WTC11 (cell line): ENCODE measurements at regions not wholly inside any gene's neighbourhood (a gene's known extent, or its start where the extent isn't known, plus 50 kb on each side); places are given as distances from the start of the nearest gene placed in this dataset.

Experiments used
- ATAC-seq: fragments of 200-7000 bp; cut with Tn5 transposase; 2 replicates; pipeline ENCODE4 v1.10.0; 2021; ENCODE audit warnings: mild to moderate bottlenecking, moderate library complexity
- CTCF ChIA-PET: fragments of 300-600 bp; sonication (Branson Sonifier 250); formaldehyde crosslinking; loops from one replicate; lab custom pipeline; 2021; ENCODE audit warnings: antibody characterized with exemption; lab: Charles Lee
- POLR2A ChIA-PET: fragments of 350-600 bp; sonication (Branson Sonifier 250); formaldehyde crosslinking; loops from one replicate; lab custom pipeline; 2021; ENCODE audit warnings: antibody characterized with exemption; lab: Charles Lee
- DNase-seq: peaks from one replicate; pipeline ENCODE4 v3.0.0; 2021; ENCODE audit warnings: low spot score
- H3K27ac Mint-ChIP-seq: 2 replicates; pipeline ENCODE4 v1.8.0; 2021; ENCODE audit warnings: mixed read lengths
- H3K27me3 Mint-ChIP-seq: 2 replicates; pipeline ENCODE4 v1.8.0; 2021; ENCODE audit warnings: low read depth, mild to moderate bottlenecking, moderate library complexity, mixed read lengths
- H3K36me3 Mint-ChIP-seq: 2 replicates; pipeline ENCODE4 v1.8.0; 2021; ENCODE audit warnings: mixed read lengths
- H3K4me1 Mint-ChIP-seq: 2 replicates; pipeline ENCODE4 v1.8.0; 2022; ENCODE audit warnings: mixed read lengths
- H3K4me3 Mint-ChIP-seq: 2 replicates; pipeline ENCODE4 v1.8.0; 2021; ENCODE audit warnings: mild to moderate bottlenecking, moderate library complexity, mixed read lengths
- H3K9me3 Mint-ChIP-seq: 2 replicates; pipeline ENCODE4 v1.8.0; 2021; ENCODE audit warnings: mixed read lengths
- E2F5 ChIP-seq: sonication (generic); formaldehyde crosslinking; IDR thresholded peaks from 2 replicates; pipeline ENCODE4 v1.8.1; 2022; ENCODE audit warnings: mild to moderate bottlenecking, moderate library complexity, missing genetic modification reagents
- FOXJ3 ChIP-seq: sonication (generic); formaldehyde crosslinking; IDR thresholded peaks from 2 replicates; pipeline ENCODE4 v1.9.0; 2021; ENCODE audit warnings: missing genetic modification reagents, mild to moderate bottlenecking, borderline replicate concordance
- NFATC4 ChIP-seq: fragments of 250-450 bp; sonication (Bioruptor Pico); IDR thresholded peaks from 2 replicates; pipeline ENCODE4 v1.9.0; 2021; ENCODE audit warnings: mild to moderate bottlenecking
- NFYB ChIP-seq: sonication (generic); formaldehyde crosslinking; conservative IDR thresholded peaks from 2 replicates; pipeline ENCODE4 v1.8.0; 2022; ENCODE audit warnings: low read depth, missing genetic modification reagents
- OVOL2 ChIP-seq: fragments of 250-450 bp; sonication (Bioruptor Pico); IDR thresholded peaks from 2 replicates; pipeline ENCODE4 v1.9.0; 2021; ENCODE audit warnings: mild to moderate bottlenecking, borderline replicate concordance
- RELA ChIP-seq: sonication (generic); formaldehyde crosslinking; IDR thresholded peaks from 2 replicates; pipeline ENCODE4 v1.8.1; 2022; ENCODE audit warnings: missing genetic modification reagents, mild to moderate bottlenecking, borderline replicate concordance
- TEAD4 ChIP-seq: sonication (generic); formaldehyde crosslinking; IDR thresholded peaks from 2 replicates; pipeline ENCODE4 v1.8.0; 2022; ENCODE audit warnings: mild to moderate bottlenecking, missing genetic modification reagents
- ZNF138 ChIP-seq: sonication (generic); formaldehyde crosslinking; conservative IDR thresholded peaks from 2 replicates; pipeline ENCODE4 v1.8.1; 2022; ENCODE audit warnings: mild to moderate bottlenecking, moderate library complexity, missing genetic modification reagents
- ZNF232 ChIP-seq: sonication (generic); formaldehyde crosslinking; IDR thresholded peaks from 2 replicates; pipeline ENCODE4 v1.8.0; 2022; ENCODE audit warnings: mild to moderate bottlenecking, missing genetic modification reagents
- ZNF416 ChIP-seq: fragments of 250-450 bp; sonication (Bioruptor Pico); IDR thresholded peaks from 2 replicates; pipeline ENCODE4 v1.9.0; 2021; ENCODE audit warnings: mild to moderate bottlenecking, inconsistent platforms
- ZSCAN18 ChIP-seq: fragments of 250-450 bp; sonication (Bioruptor Pico); IDR thresholded peaks from 2 replicates; pipeline ENCODE4 v2.1.2; 2022; ENCODE audit warnings: mild to moderate bottlenecking, moderate library complexity
- TF ChIP-seq, protein P1 (sequence below): fragments of 250-450 bp; sonication (Bioruptor Pico); IDR thresholded peaks from 2 replicates; pipeline ENCODE4 v1.9.0; 2021; ENCODE audit warnings: mild to moderate bottlenecking, borderline replicate concordance
- TF ChIP-seq, protein P2 (sequence below): sonication (generic); formaldehyde crosslinking; IDR thresholded peaks from 2 replicates; pipeline ENCODE4 v1.8.1; 2022; ENCODE audit warnings: low read depth, mild to moderate bottlenecking, moderate library complexity, missing genetic modification reagents, borderline replicate concordance
- TF ChIP-seq, protein P3 (sequence below): sonication (generic); formaldehyde crosslinking; conservative IDR thresholded peaks from 2 replicates; pipeline ENCODE4 v1.8.1; 2022; ENCODE audit warnings: mild to moderate bottlenecking, missing genetic modification reagents
- TF ChIP-seq, protein P4 (sequence below): sonication (generic); formaldehyde crosslinking; IDR thresholded peaks from 2 replicates; pipeline ENCODE4 v1.8.1; 2022; ENCODE audit warnings: missing genetic modification reagents, borderline replicate concordance
- TF ChIP-seq, protein P5 (sequence below): sonication (generic); formaldehyde crosslinking; IDR thresholded peaks from 2 replicates; pipeline ENCODE4 v1.8.0; 2023; ENCODE audit warnings: missing genetic modification reagents, mild to moderate bottlenecking, borderline replicate concordance
- TF ChIP-seq, protein P6 (sequence below): sonication (generic); formaldehyde crosslinking; IDR thresholded peaks from 2 replicates; pipeline ENCODE4 v1.8.0; 2023; ENCODE audit warnings: missing genetic modification reagents
- TF ChIP-seq, protein P7 (sequence below): fragments of 250-450 bp; sonication (Bioruptor Pico); IDR thresholded peaks from 2 replicates; pipeline ENCODE4 v1.9.0; 2021; ENCODE audit warnings: mild to moderate bottlenecking

GRCh38 chr21:38905752-38906151, 100.0 kb downstream of the ETS2 start:
- H3K27ac Mint-ChIP-seq: no peak overlapping the region
- peaks cover 17% of the 10 kb centered on the region for H3K9me3 Mint-ChIP-seq
- no peak overlapping the region for H3K4me3 Mint-ChIP-seq
- TF ChIP-seq, protein P1, sequence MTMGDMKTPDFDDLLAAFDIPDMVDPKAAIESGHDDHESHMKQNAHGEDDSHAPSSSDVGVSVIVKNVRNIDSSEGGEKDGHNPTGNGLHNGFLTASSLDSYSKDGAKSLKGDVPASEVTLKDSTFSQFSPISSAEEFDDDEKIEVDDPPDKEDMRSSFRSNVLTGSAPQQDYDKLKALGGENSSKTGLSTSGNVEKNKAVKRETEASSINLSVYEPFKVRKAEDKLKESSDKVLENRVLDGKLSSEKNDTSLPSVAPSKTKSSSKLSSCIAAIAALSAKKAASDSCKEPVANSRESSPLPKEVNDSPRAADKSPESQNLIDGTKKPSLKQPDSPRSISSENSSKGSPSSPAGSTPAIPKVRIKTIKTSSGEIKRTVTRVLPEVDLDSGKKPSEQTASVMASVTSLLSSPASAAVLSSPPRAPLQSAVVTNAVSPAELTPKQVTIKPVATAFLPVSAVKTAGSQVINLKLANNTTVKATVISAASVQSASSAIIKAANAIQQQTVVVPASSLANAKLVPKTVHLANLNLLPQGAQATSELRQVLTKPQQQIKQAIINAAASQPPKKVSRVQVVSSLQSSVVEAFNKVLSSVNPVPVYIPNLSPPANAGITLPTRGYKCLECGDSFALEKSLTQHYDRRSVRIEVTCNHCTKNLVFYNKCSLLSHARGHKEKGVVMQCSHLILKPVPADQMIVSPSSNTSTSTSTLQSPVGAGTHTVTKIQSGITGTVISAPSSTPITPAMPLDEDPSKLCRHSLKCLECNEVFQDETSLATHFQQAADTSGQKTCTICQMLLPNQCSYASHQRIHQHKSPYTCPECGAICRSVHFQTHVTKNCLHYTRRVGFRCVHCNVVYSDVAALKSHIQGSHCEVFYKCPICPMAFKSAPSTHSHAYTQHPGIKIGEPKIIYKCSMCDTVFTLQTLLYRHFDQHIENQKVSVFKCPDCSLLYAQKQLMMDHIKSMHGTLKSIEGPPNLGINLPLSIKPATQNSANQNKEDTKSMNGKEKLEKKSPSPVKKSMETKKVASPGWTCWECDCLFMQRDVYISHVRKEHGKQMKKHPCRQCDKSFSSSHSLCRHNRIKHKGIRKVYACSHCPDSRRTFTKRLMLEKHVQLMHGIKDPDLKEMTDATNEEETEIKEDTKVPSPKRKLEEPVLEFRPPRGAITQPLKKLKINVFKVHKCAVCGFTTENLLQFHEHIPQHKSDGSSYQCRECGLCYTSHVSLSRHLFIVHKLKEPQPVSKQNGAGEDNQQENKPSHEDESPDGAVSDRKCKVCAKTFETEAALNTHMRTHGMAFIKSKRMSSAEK (CRISPR knock-in tag): no peak
- TF ChIP-seq TEAD4 (CRISPR knock-in tag): no peak
- TF ChIP-seq RELA (CRISPR knock-in tag): no peak
- TF ChIP-seq NFATC4 (CRISPR knock-in tag): no peak
- TF ChIP-seq, protein P2, sequence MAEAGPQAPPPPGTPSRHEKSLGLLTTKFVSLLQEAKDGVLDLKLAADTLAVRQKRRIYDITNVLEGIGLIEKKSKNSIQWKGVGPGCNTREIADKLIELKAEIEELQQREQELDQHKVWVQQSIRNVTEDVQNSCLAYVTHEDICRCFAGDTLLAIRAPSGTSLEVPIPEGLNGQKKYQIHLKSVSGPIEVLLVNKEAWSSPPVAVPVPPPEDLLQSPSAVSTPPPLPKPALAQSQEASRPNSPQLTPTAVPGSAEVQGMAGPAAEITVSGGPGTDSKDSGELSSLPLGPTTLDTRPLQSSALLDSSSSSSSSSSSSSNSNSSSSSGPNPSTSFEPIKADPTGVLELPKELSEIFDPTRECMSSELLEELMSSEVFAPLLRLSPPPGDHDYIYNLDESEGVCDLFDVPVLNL (CRISPR knock-in tag): no peak
- TF ChIP-seq, protein P3, sequence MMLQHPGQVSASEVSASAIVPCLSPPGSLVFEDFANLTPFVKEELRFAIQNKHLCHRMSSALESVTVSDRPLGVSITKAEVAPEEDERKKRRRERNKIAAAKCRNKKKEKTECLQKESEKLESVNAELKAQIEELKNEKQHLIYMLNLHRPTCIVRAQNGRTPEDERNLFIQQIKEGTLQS (CRISPR knock-in tag): no peak
- no peak for TF ChIP-seq FOXJ3 (CRISPR knock-in tag)
- no peaks in the 10 kb centered on the region for H3K36me3 Mint-ChIP-seq
- DNase-seq (no peak), ATAC-seq (no peak)
- H3K27me3 Mint-ChIP-seq: no peaks in the 10 kb centered on the region; the same call in 1 of the 2 replicates
- ChIA-PET POLR2A (no interaction called here), CTCF (interaction anchor here (1.2 kb wide), 1 partner anchor 277 kb away, joined by 3 read pairs; the partner anchor contains the start of gene PSMG1)
- peaks cover 26% of the 10 kb centered on the region for H3K4me1 Mint-ChIP-seq

GRCh38 chr21:38905328-38905727, 99.6 kb downstream of the ETS2 start:
- Mint-ChIP-seq H3K27me3 (no peaks in the 10 kb centered on the region; the same call in 1 of the 2 replicates), H3K9me3 (peaks cover 17% of the 10 kb centered on the region), H3K4me1 (peaks cover 24% of the 10 kb centered on the region), H3K36me3 (no peaks in the 10 kb centered on the region), H3K4me3 (no peak overlapping the region), H3K27ac (no peak overlapping the region)
- DNase-seq (no peak), ATAC-seq (no peak)
- no peak for TF ChIP-seq ZNF232 (CRISPR knock-in tag)
- TF ChIP-seq, protein P4, sequence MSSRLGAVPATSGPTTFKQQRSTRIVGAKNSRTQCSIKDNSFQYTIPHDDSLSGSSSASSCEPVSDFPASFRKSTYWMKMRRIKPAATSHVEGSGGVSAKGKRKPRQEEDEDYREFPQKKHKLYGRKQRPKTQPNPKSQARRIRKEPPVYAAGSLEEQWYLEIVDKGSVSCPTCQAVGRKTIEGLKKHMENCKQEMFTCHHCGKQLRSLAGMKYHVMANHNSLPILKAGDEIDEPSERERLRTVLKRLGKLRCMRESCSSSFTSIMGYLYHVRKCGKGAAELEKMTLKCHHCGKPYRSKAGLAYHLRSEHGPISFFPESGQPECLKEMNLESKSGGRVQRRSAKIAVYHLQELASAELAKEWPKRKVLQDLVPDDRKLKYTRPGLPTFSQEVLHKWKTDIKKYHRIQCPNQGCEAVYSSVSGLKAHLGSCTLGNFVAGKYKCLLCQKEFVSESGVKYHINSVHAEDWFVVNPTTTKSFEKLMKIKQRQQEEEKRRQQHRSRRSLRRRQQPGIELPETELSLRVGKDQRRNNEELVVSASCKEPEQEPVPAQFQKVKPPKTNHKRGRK: no peak
- TF ChIP-seq, protein P5, sequence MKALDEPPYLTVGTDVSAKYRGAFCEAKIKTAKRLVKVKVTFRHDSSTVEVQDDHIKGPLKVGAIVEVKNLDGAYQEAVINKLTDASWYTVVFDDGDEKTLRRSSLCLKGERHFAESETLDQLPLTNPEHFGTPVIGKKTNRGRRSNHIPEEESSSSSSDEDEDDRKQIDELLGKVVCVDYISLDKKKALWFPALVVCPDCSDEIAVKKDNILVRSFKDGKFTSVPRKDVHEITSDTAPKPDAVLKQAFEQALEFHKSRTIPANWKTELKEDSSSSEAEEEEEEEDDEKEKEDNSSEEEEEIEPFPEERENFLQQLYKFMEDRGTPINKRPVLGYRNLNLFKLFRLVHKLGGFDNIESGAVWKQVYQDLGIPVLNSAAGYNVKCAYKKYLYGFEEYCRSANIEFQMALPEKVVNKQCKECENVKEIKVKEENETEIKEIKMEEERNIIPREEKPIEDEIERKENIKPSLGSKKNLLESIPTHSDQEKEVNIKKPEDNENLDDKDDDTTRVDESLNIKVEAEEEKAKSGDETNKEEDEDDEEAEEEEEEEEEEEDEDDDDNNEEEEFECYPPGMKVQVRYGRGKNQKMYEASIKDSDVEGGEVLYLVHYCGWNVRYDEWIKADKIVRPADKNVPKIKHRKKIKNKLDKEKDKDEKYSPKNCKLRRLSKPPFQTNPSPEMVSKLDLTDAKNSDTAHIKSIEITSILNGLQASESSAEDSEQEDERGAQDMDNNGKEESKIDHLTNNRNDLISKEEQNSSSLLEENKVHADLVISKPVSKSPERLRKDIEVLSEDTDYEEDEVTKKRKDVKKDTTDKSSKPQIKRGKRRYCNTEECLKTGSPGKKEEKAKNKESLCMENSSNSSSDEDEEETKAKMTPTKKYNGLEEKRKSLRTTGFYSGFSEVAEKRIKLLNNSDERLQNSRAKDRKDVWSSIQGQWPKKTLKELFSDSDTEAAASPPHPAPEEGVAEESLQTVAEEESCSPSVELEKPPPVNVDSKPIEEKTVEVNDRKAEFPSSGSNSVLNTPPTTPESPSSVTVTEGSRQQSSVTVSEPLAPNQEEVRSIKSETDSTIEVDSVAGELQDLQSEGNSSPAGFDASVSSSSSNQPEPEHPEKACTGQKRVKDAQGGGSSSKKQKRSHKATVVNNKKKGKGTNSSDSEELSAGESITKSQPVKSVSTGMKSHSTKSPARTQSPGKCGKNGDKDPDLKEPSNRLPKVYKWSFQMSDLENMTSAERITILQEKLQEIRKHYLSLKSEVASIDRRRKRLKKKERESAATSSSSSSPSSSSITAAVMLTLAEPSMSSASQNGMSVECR (CRISPR knock-in tag): no peak
- no peak for TF ChIP-seq ZSCAN18 (CRISPR knock-in tag)
- TF ChIP-seq NFYB (CRISPR knock-in tag): no peak
- TF ChIP-seq, protein P6, sequence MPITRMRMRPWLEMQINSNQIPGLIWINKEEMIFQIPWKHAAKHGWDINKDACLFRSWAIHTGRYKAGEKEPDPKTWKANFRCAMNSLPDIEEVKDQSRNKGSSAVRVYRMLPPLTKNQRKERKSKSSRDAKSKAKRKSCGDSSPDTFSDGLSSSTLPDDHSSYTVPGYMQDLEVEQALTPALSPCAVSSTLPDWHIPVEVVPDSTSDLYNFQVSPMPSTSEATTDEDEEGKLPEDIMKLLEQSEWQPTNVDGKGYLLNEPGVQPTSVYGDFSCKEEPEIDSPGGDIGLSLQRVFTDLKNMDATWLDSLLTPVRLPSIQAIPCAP (CRISPR knock-in tag): no peak
- TF ChIP-seq E2F5 (CRISPR knock-in tag): no peak
- no peak for TF ChIP-seq ZNF138 (CRISPR knock-in tag)
- TF ChIP-seq, protein P3 (CRISPR knock-in tag): no peak
- TF ChIP-seq ZNF416 (CRISPR knock-in tag): no peak
- TF ChIP-seq, protein P7, sequence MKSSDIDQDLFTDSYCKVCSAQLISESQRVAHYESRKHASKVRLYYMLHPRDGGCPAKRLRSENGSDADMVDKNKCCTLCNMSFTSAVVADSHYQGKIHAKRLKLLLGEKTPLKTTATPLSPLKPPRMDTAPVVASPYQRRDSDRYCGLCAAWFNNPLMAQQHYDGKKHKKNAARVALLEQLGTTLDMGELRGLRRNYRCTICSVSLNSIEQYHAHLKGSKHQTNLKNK (CRISPR knock-in tag): no peak
- TF ChIP-seq OVOL2 (CRISPR knock-in tag): no peak
- CTCF ChIA-PET: interaction anchor here (1.2 kb wide), 1 partner anchor 278 kb away, joined by 3 read pairs; the partner anchor contains the start of gene PSMG1
- POLR2A ChIA-PET: no interaction called here
